HG02943 (cell line): ENCODE measurements at regions not wholly inside any gene's neighbourhood (a gene's known extent, or its start where the extent isn't known, plus 50 kb on each side); places are given as distances from the start of the nearest gene placed in this dataset.

ENCODE experiments used
- ATAC-seq: cut with Tn5 transposase; IDR thresholded peaks from one replicate; pipeline ENCODE4 v1.9.1; 2021; ENCODE audit warnings: mild to moderate bottlenecking, low read depth, moderate library complexity; ENCODE audit not compliant: unreplicated experiment

GRCh38 chr18:54531402-54532065, 59.5 kb upstream of the DYNAP start:
- no peak for ATAC-seq

DNA sequence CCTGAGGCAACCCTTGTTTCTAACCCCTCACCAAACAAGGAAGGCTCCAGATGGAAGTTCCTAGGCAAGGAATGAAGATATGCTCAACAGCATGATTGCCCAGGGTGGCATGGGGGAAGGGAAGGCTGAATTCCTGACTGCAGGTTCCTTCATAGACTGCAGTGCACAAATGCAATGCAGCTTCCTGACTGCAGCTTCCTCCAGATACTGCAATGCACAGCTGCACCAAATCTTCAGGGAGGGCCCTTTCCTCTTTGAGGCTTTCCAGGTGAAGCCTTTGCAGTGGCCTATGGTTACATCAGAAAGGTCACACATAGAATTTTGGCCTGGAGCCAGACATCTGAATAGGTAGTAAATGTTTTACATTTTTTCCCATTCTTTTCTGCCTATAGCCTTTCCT, 58.8 kb upstream of the DYNAP start:
- no peak for ATAC-seq

DNA sequence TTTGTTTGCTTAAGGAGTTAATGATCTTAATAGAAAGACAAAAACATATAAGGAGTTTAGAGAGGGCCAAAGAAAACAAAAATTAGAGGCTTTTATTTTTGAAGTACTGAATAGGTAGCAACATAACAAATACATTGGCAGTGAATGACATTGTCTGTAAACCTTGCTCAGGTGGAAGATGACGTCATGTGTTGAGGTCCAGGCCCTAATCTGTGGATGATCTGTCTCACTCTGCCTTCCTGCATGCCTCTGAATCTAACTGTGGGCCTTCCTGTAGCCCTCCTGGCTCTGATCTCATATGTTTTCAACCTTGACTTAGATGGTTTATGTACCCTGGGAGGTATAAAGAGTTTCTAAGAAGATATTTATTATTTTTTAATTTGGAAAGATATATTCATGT, 58.1 kb upstream of the DYNAP start:
- no peak for ATAC-seq
